Astrocyte of the cerebellum (primary cell): ENCODE measurements at regions not wholly inside any gene's neighbourhood (a gene's known extent, or its start where the extent isn't known, plus 50 kb on each side); places are given as distances from the start of the nearest gene placed in this dataset.

ENCODE experiments used
- DNase-seq: peaks from one replicate; pipeline ENCODE4 v3.0.0-alpha.2; 2011; ENCODE audit warnings: low read depth
- H3K4me3 ChIP-seq: 2 replicates; pipeline ENCODE4 v1.5.1; 2011; ENCODE audit warnings: mild to moderate bottlenecking, low read depth, low read length, moderate library complexity
- in situ Hi-C: cut with HindIII; loops from 2 replicates; pipeline ENCODE4 v1.10.0; 2017; ENCODE audit warnings: low sequenced_read_pairs
- TF ChIP-seq, protein P1 (sequence below): IDR thresholded peaks from 2 replicates; pipeline ENCODE4 v1.5.1; 2012; ENCODE audit warnings: low read length, low read depth, moderate library complexity, mild to moderate bottlenecking; ENCODE audit errors: missing control alignments

DNA sequence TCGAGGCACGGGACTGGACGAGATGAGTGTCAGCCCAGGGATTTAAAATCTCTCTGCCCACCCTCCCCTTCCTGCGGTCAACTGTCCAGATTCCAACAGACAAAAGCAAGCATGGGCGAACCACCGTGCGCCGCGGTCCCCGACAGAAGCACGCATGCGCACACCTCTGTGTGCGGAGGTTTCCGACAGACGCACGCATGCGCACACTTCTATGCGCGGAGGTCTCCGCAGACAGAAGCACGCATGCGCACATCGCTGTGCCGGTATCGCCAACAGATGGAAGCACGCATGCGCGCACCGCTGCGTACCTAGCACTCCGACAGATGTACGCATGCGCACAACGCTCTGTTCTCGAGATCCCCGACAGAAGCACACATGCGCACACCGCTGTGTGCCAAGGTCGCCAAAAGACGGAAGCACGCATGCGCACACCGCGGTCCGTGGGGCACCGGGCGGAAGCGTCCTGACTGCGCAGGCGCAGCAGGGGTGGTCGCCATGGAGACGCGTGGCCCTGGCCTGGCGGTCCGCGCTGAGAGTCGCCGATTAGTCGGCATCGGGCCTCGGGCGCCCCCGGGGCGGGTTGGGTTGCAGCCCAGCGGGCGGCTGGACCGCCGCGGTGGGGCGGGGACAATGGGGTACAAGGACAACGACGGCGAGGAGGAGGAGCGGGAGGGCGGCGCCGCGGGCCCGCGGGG is 57.4 kb upstream of the RPH3AL start:
- H3K4me3 ChIP-seq: peak overlapping the region; percentile 75
- in situ Hi-C loops: no loop called here
- DNase-seq: peak; percentile 97
- TF ChIP-seq, protein P1, sequence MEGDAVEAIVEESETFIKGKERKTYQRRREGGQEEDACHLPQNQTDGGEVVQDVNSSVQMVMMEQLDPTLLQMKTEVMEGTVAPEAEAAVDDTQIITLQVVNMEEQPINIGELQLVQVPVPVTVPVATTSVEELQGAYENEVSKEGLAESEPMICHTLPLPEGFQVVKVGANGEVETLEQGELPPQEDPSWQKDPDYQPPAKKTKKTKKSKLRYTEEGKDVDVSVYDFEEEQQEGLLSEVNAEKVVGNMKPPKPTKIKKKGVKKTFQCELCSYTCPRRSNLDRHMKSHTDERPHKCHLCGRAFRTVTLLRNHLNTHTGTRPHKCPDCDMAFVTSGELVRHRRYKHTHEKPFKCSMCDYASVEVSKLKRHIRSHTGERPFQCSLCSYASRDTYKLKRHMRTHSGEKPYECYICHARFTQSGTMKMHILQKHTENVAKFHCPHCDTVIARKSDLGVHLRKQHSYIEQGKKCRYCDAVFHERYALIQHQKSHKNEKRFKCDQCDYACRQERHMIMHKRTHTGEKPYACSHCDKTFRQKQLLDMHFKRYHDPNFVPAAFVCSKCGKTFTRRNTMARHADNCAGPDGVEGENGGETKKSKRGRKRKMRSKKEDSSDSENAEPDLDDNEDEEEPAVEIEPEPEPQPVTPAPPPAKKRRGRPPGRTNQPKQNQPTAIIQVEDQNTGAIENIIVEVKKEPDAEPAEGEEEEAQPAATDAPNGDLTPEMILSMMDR: no peak

DNA sequence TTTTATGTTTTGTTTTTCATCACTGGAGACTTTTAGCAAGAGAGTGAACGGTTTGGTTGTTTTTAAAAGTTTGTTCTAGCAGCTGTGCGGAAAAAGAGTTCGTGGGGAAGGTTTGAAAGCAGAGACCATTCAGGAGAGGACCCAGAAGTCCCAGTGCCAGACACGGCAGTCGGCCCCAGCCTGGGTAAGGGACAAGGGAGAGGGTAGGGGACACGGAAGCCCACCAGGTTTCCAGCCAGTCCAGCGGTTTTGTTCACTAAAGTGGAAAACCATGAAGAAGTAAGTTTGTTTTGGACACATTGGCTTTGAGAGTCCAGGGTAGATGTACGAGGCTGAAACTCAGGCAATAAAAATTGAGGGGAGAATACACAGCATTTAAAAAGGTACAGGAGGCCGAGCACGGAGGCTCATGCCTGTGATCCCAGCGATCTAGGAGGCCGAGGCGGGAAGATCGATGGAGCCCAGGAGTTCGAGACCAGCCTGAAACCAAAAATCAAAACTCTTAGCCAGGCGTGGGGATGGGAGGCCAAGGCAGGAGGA is 56.8 kb upstream of the RPH3AL start:
- peak overlapping the region; percentile 24 for H3K4me3 ChIP-seq
- TF ChIP-seq, protein P1: no peak
- DNase-seq: no peak
- in situ Hi-C loops: no loop called here

DNA sequence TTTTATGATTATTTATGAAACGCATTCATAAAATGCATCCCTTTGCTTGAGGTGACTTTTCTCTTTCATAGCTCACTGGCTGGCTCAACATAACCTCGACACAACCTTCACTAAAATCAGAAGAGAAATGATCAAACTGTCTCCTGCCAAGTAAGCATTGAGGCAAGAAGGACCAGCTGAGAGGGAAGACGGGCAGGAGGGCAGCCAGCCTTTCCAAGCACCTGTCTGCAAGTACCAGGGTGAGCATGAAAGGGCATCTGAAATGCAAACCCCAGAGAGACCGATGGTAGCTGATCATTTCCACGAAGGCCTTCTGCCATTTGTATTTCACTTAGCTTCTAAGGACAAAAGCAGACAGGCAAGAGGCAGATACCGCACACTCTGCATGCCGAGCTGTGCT is 52.1 kb upstream of the RPH3AL start:
- DNase-seq: no peak
- H3K4me3 ChIP-seq: no peak overlapping the region
- TF ChIP-seq, protein P1: no peak
- in situ Hi-C loops: no loop called here
